ENCODE measurements at regions not wholly inside any gene's neighbourhood (a gene's known extent, or its start where the extent isn't known, plus 50 kb on each side); places are given as distances from the start of the nearest gene placed in this dataset.
A peak's percentile ranks its signal among the peaks of the same experiment; 100 is the strongest.

GRCh38 chr1:4087530-4088420, 187.7 kb upstream of the C1orf174 start:
- Histone ChIP-seq H3K36me3 (no peaks in the 10 kb centered on the region), H3K27me3 (peaks cover 0 to 30% of the 10 kb centered on the region in 2 donors), H3K4me1 (peaks cover 0 to 9% (median 0%) of the 10 kb centered on the region in 4 donors), H3K4me3 (no peak overlapping the region), H3K27ac (no peak overlapping the region), H3K9me3 (peaks cover 0 to 10% (median 0%) of the 10 kb centered on the region in 3 donors)
- DNase-seq = peak in 1 of 2 donors; percentile 25
- TF ChIP-seq CTCF (IDR thresholded peaks at IDR 0.05) = no peak
- intact Hi-C loops (cut with DNase I; ENCODE audit: low total_unique reads) = no loop called here

GRCh38 chr1:4088676-4089075, 188.6 kb upstream of the C1orf174 start:
- H3K4me3 ChIP-seq = no peak overlapping the region
- H3K27me3 ChIP-seq = peaks cover 0 to 28% of the 10 kb centered on the region in 2 donors
- H3K9me3 ChIP-seq = peaks cover 0 to 10% (median 0%) of the 10 kb centered on the region in 3 donors
- no peaks in the 10 kb centered on the region for H3K36me3 ChIP-seq
- no peak for DNase-seq
- no peak overlapping the region for H3K27ac ChIP-seq
- H3K4me1 ChIP-seq = peaks cover 0 to under 1% (median 0%) of the 10 kb centered on the region in 4 donors
- intact Hi-C loops (cut with DNase I; ENCODE audit: low total_unique reads) = no loop called here
- TF ChIP-seq CTCF (IDR thresholded peaks at IDR 0.05) = no peak

DNA sequence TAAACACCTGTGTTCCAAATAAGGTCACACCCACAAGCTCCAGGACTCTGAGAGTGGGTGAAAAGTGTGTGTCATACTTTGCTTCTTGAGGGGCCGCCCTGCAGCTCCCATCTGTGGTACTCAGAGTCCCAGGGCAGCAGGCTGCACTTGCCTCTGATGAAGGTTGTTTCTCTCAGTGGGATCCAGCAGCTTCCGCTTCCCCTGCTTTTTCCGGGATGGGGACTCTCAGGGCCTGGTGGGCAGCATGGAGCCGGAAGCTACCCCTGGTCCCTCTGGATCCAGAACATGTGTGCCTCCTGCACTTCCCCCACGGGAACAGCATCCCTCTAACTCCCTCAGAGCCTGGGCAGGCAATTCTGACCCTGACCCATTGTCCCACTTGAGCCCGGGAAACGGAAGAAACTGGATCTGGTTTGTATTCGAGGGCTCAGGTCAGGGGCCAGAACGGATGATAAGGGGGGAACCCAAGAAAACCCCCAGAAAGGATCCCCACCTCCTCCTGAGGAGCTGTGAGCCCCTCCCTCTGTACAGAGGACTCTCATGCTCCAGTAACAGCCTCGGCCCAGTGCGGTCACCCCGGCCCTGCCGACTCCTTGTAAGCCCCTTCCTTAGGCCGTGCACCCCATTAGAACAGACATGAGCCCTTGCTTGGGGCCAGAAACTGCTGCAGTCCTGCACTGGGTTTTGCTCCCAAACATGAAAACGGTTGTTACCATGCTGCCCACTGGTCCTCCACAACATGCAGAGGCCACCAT, 189.5 kb upstream of the C1orf174 start:
- H3K27me3 ChIP-seq = peaks cover 0 to 28% of the 10 kb centered on the region in 2 donors
- H3K9me3 ChIP-seq = peaks cover 0 to 10% (median 0%) of the 10 kb centered on the region in 3 donors
- no peak overlapping the region for H3K4me3 ChIP-seq
- no peaks in the 10 kb centered on the region for H3K4me1 ChIP-seq
- intact Hi-C loops (cut with DNase I; ENCODE audit: low total_unique reads) = no loop called here
- DNase-seq = peak in 1 of 2 donors; percentile 38
- TF ChIP-seq CTCF (IDR thresholded peaks at IDR 0.05) = no peak
- no peak overlapping the region for H3K27ac ChIP-seq
- H3K36me3 ChIP-seq = no peaks in the 10 kb centered on the region

DNA sequence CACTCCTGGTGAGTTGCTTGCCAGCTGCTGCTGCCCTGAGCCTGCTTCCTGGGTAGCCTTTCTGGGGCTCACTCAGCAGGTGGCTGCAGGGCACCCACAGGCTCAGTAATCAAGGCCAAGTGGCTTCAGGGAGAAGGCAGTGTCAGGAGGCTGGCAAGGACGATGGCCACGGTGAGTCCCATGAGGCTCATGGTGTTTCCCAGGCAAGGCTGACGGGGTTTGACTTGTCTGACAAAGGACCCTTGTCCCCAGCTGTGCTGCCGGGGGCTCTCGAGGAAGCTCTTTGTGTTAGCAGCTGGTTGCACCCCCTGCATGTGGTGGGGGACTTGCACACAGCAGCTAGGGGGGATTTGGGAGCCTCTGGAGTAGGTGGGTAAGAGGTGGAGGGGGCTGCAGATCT, 190.5 kb upstream of the C1orf174 start:
- peak in 1 of 2 donors; percentile 44 for DNase-seq
- peaks cover 0 to 26% of the 10 kb centered on the region in 2 donors for H3K27me3 ChIP-seq

More for the DNA sequence above, 190.5 kb upstream of the C1orf174 start:
- intact Hi-C loops (cut with DNase I; ENCODE audit: low total_unique reads) = no loop called here
- Histone ChIP-seq H3K4me1 (no peaks in the 10 kb centered on the region), H3K9me3 (peaks cover 0 to 10% (median 4%) of the 10 kb centered on the region in 3 donors), H3K36me3 (no peaks in the 10 kb centered on the region), H3K27ac (no peak overlapping the region), H3K4me3 (no peak overlapping the region)
- no peak for TF ChIP-seq CTCF (IDR thresholded peaks at IDR 0.05)

Data from tibial artery (tissue), 4 donors.